Hepatocyte (in vitro differentiated cells): ENCODE measurements at regions not wholly inside any gene's neighbourhood (a gene's known extent, or its start where the extent isn't known, plus 50 kb on each side); places are given as distances from the start of the nearest gene placed in this dataset.

Experiments used
- DNase-seq: peaks from one replicate; pipeline ENCODE4 v3.0.0-alpha.2; 2016; ENCODE audit warnings: low spot score
- H2AFZ ChIP-seq: fragments of 200-600 bp; sonication (generic); 2 replicates; pipeline ENCODE4 v1.6.0; 2016; ENCODE audit warnings: antibody characterized with exemption, mild to moderate bottlenecking
- H3K27ac ChIP-seq: fragments of 200-600 bp; sonication (generic); 2 replicates; pipeline ENCODE4 v1.5.1; 2016; ENCODE audit warnings: mild to moderate bottlenecking
- H3K27me3 ChIP-seq: fragments of 200-600 bp; sonication (generic); 2 replicates; pipeline ENCODE4 v1.6.1; 2016
- H3K36me3 ChIP-seq: fragments of 200-600 bp; sonication (generic); replicated peaks from 2 replicates; pipeline ENCODE4 v1.5.1; 2016; ENCODE audit warnings: low read depth; ENCODE audit not compliant: insufficient read depth
- H3K4me1 ChIP-seq: fragments of 200-600 bp; sonication (generic); 2 replicates; pipeline ENCODE4 v1.5.1; 2016; ENCODE audit warnings: mild to moderate bottlenecking, moderate library complexity; ENCODE audit not compliant: insufficient read depth
- H3K4me2 ChIP-seq: fragments of 200-600 bp; sonication (generic); 2 replicates; pipeline ENCODE4 v1.6.0; 2016
- H3K4me3 ChIP-seq: fragments of 200-600 bp; sonication (generic); 2 replicates; pipeline ENCODE4 v1.5.1; 2016; ENCODE audit warnings: mild to moderate bottlenecking
- H3K79me2 ChIP-seq: fragments of 200-600 bp; sonication (generic); 2 replicates; pipeline ENCODE4 v1.6.0; 2017; ENCODE audit warnings: mild to moderate bottlenecking
- H3K9me2 ChIP-seq: fragments of 200-600 bp; sonication (generic); replicated peaks from 2 replicates; pipeline ENCODE4 v1.6.0; 2017; ENCODE audit warnings: mild to moderate bottlenecking; ENCODE audit not compliant: insufficient read depth
- H3K9me3 ChIP-seq: fragments of 200-600 bp; sonication (generic); 2 replicates; pipeline ENCODE4 v1.5.1; 2016; ENCODE audit warnings: low read depth, mild to moderate bottlenecking
- H4K20me1 ChIP-seq: fragments of 200-600 bp; sonication (generic); 2 replicates; pipeline ENCODE4 v1.6.0; 2016; ENCODE audit warnings: mild to moderate bottlenecking; ENCODE audit not compliant: insufficient read depth, poor library complexity, severe bottlenecking
- CTCF ChIP-seq: fragments of 200-600 bp; sonication (generic); IDR thresholded peaks from 2 replicates; pipeline ENCODE4 v1.5.1; 2016; ENCODE audit warnings: antibody characterized with exemption, mild to moderate bottlenecking; ENCODE audit not compliant: poor library complexity
- EZH2 ChIP-seq: fragments of 200-600 bp; sonication (generic); IDR thresholded peaks from 2 replicates; pipeline ENCODE4 v1.6.1; 2016; ENCODE audit warnings: antibody characterized with exemption, mild to moderate bottlenecking, borderline replicate concordance
- EZH2phosphoT487 ChIP-seq: fragments of 200-600 bp; sonication (generic); IDR thresholded peaks from one replicate; pipeline ENCODE4 v1.6.1; 2018; ENCODE audit warnings: antibody characterized with exemption, mild to moderate bottlenecking, low read depth, moderate library complexity; ENCODE audit not compliant: unreplicated experiment, severe bottlenecking
- WGBS: methylation state at CpG from one replicate; pipeline ENCODE4 v1.1.6; 2016; ENCODE audit warnings: low lambda C conversion rate; ENCODE audit errors: missing lambda C conversion rate; 5-methylcytosine and 5-hydroxymethylcytosine counted together

DNA sequence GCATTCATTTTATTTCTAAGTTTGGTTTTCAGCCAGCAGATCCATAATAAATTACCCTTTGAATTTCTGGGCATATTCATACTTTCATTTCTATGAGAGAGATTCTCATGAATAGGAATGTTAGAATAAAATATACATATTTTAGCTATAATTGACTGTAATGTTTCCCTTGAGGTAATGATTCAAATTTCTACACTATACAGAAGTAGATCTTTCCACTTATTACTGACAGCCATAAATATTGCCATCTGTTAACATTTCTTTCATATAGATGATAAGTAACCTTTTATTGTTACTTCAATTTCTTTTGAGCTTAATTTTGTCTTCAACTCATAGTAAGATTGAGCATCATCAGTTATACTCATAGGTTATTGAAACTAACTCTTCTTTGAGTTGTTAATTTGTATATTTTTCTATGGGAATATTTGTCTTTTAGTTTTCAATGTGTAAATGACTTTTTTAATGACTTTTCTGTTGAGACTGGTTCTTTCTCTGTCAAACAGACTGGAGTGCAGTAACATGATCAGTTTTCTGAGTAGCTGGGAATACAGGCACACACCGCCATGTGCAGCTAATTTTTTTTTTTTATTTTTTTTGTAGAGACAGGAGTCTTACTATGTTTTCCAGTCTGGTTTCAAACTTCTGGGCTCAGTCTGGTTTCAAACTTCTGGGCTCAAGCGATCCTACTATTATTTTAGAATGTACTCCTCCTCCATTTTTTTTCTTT lies 991.6 kb downstream of the SLC6A15 start:
- Histone ChIP-seq H3K79me2 (no peaks in the 10 kb centered on the region), H3K36me3 (no peaks in the 10 kb centered on the region), H3K4me2 (no peak overlapping the region), H2AFZ (no peak overlapping the region), H3K27me3 (no peaks in the 10 kb centered on the region), H3K4me1 (no peaks in the 10 kb centered on the region), H4K20me1 (no peaks in the 10 kb centered on the region), H3K9me2 (no peaks in the 10 kb centered on the region), H3K4me3 (no peak overlapping the region), H3K9me3 (no peaks in the 10 kb centered on the region), H3K27ac (no peak overlapping the region)
- WGBS: 65% methylated on average over 2 of the region's 2 CpGs
- DNase-seq: no peak
- no peak for TF ChIP-seq CTCF

DNA sequence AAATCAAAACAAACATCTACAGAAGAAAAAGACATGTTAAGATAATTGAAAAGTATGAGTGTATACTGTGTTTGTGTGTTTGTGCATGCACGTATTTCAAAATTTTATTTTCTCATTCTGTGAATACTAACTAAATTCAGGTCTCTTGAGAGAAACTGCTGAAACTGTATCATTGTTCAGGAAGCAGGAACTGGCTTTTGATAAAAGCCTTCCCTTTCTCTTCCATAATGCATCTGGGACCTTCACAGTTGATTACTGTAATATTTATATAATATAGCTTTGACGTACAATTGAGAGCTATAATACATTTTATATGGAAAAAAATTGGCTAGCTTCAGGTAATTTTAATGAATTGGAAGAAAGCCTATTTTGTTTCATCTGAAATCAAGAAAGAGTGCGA lies 993.5 kb downstream of the SLC6A15 start:
- WGBS: 76% methylated on average over 3 of the region's 3 CpGs

DNA sequence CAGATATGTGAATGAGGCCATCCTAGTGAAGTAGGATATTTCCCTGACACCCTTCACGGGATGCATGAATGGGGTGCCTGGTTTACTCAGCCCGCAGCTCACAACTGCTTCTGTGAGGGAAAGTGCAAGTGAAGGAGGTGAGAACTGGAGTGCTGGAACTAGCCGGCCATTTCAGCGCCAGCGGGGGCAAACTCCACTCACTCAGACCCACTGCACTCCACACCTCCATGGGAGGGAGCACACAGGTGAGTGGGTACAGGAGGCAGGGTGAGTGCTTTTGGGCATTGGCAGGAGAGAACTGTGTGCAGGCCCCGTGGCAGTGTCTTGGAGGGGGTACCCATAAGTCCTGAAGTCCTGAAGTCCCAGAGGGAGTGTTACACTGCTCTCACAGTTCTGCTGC lies 1008.4 kb downstream of the SLC6A15 start:
- Histone ChIP-seq H3K36me3 (no peaks in the 10 kb centered on the region), H2AFZ (no peak overlapping the region), H3K9me3 (no peaks in the 10 kb centered on the region), H3K4me3 (no peak overlapping the region), H3K79me2 (no peaks in the 10 kb centered on the region), H3K4me1 (no peaks in the 10 kb centered on the region), H3K27me3 (no peaks in the 10 kb centered on the region), H3K4me2 (no peak overlapping the region), H3K27ac (no peak overlapping the region), H3K9me2 (no peaks in the 10 kb centered on the region), H4K20me1 (no peaks in the 10 kb centered on the region)
- DNase-seq: no peak
- TF ChIP-seq EZH2 (no peak), CTCF (no peak), EZH2phosphoT487 (no peak)
- 93% methylated on average over 6 of the region's 6 CpGs for WGBS

More for the DNA sequence above, 993.5 kb downstream of the SLC6A15 start:
- Histone ChIP-seq H3K9me3 (no peaks in the 10 kb centered on the region), H3K79me2 (no peaks in the 10 kb centered on the region), H3K4me3 (no peak overlapping the region), H3K9me2 (no peaks in the 10 kb centered on the region), H3K27me3 (no peaks in the 10 kb centered on the region), H3K4me2 (no peak overlapping the region), H4K20me1 (no peaks in the 10 kb centered on the region), H3K36me3 (no peaks in the 10 kb centered on the region), H3K4me1 (no peaks in the 10 kb centered on the region), H2AFZ (no peak overlapping the region), H3K27ac (no peak overlapping the region)
- TF ChIP-seq EZH2phosphoT487 (no peak), EZH2 (no peak), CTCF (no peak)
- DNase-seq: no peak
